C4-2B (cell line): ENCODE measurements at regions not wholly inside any gene's neighbourhood (a gene's known extent, or its start where the extent isn't known, plus 50 kb on each side); places are given as distances from the start of the nearest gene placed in this dataset.

Experiments used
- H3K27ac ChIP-seq: fragments of 450-650 bp; 2 replicates; pipeline ENCODE4 v1.5.1; 2017
- ZFX ChIP-seq: fragments of 450-650 bp; IDR thresholded peaks from 2 replicates; pipeline ENCODE4 v1.6.1; 2017
- TF ChIP-seq, protein P1 (sequence below): fragments of 450-650 bp; conservative IDR thresholded peaks from 2 replicates; pipeline ENCODE4 v1.5.1; 2017; ENCODE audit warnings: mild to moderate bottlenecking

DNA sequence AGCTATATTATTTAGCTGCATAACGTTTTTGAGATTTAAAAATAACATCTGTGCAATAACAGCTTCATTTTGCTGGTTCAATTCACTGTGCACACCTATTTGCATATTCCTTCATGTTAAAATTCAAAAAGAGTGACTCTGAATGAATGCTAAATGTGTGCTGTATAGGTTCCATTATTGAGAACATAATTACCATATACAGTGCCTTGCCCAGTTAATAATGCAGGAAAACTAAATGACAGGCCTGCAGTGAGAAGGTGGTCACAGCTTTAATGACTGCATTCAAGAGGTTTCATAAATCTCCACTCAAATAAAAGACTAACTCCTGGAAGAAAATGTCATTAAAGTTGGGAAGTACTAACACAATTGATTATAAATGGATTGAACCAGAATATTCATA, 1183.2 kb upstream of the ADGRL3 start:
- TF ChIP-seq, protein P1, sequence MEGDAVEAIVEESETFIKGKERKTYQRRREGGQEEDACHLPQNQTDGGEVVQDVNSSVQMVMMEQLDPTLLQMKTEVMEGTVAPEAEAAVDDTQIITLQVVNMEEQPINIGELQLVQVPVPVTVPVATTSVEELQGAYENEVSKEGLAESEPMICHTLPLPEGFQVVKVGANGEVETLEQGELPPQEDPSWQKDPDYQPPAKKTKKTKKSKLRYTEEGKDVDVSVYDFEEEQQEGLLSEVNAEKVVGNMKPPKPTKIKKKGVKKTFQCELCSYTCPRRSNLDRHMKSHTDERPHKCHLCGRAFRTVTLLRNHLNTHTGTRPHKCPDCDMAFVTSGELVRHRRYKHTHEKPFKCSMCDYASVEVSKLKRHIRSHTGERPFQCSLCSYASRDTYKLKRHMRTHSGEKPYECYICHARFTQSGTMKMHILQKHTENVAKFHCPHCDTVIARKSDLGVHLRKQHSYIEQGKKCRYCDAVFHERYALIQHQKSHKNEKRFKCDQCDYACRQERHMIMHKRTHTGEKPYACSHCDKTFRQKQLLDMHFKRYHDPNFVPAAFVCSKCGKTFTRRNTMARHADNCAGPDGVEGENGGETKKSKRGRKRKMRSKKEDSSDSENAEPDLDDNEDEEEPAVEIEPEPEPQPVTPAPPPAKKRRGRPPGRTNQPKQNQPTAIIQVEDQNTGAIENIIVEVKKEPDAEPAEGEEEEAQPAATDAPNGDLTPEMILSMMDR = no peak
- no peak for TF ChIP-seq ZFX

GRCh38 chr4:60019180-60019579, 1180.9 kb upstream of the ADGRL3 start:
- TF ChIP-seq, protein P1 = no peak
- H3K27ac ChIP-seq = no peak overlapping the region

More for the DNA sequence above, 1183.2 kb upstream of the ADGRL3 start:
- no peak overlapping the region for H3K27ac ChIP-seq

DNA sequence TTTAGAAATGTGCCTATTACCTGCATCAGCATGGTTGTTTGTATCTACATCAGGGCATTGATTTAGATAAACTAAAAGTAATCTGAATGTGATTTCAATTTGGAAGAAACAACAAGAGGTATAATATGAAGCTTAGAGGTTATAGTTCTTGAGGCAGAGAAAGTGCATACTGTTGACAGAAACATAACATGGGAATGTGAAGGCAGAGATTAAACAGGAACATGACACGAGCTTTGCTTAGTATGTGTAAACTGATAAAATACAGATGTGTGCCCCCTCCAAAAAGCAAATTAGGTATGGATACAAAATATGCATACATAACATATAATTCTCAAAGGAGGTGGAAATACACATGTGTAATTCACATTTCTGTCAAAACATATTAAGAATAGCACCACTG, 1180.2 kb upstream of the ADGRL3 start:
- TF ChIP-seq, protein P1 = no peak
- TF ChIP-seq ZFX = no peak
- no peak overlapping the region for H3K27ac ChIP-seq

GRCh38 chr4:60020389-60020788, 1179.7 kb upstream of the ADGRL3 start:
- no peak overlapping the region for H3K27ac ChIP-seq
- TF ChIP-seq, protein P1 = no peak
- no peak for TF ChIP-seq ZFX

DNA sequence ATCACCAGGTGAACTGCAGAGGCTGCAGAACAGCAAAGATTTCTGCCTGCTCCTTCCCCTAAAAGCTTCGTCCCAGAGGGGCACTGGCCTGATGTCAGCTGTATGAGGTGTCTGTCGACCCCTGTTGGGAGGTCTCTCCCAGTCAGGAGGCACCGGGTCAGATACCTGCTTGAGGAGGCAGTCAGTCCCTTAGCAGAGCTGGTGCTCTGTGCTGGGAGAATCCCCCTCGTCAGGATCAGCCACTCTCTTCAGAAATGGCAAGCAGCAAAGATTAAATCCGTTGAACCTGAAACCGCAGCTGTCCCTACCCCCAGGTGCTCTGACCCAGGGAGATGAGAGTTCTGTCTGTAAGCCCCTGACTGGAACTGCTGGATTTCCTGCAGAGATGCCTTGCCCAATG, 1166.3 kb upstream of the ADGRL3 start:
- H3K27ac ChIP-seq = no peak overlapping the region
- TF ChIP-seq, protein P1 = no peak
- TF ChIP-seq ZFX = no peak

GRCh38 chr4:60034361-60034760, 1165.8 kb upstream of the ADGRL3 start:
- no peak overlapping the region for H3K27ac ChIP-seq
- TF ChIP-seq, protein P1 = no peak
- TF ChIP-seq ZFX = no peak

DNA sequence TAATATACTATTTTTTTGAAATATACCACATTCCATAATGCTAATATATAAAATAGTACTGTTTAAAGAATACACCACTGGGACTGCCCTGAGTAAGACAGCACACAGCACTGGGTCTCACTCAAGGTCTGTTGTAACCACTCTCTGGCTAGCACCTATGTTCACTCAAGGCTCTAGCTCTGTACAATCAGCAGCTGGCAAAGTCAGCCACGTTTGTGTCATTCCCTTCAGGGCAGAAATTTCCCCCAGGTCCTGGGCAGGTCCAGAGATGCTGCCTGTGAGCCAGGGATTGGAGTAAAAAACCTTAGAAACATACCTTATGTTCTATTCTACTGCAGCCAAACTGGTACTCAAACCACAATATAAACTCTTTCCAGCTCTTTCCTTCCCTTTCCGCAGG, 1160.2 kb upstream of the ADGRL3 start:
- no peak overlapping the region for H3K27ac ChIP-seq
- no peak for TF ChIP-seq ZFX
- TF ChIP-seq, protein P1 = no peak
